Loucy (cell line): ENCODE measurements at regions not wholly inside any gene's neighbourhood (a gene's known extent, or its start where the extent isn't known, plus 50 kb on each side); places are given as distances from the start of the nearest gene placed in this dataset.

Experiments used
- H2AFZ ChIP-seq: fragments of 200-600 bp; sonication (generic); 2 replicates; pipeline ENCODE4 v1.6.0; 2016; ENCODE audit warnings: antibody characterized with exemption, mild to moderate bottlenecking, low read length, moderate library complexity
- H3F3A ChIP-seq: fragments of 200-600 bp; 2 replicates; pipeline ENCODE4 v1.6.0; 2016; ENCODE audit warnings: antibody characterized with exemption, low read depth, mild to moderate bottlenecking
- H3K27me3 ChIP-seq: fragments of 200-600 bp; sonication (generic); 2 replicates; pipeline ENCODE4 v1.6.1; 2014; ENCODE audit warnings: low read length, mild to moderate bottlenecking; ENCODE audit not compliant: insufficient read depth, poor library complexity, severe bottlenecking
- H3K36me3 ChIP-seq: fragments of 200-600 bp; sonication (generic); 2 replicates; pipeline ENCODE4 v1.6.1; 2016; ENCODE audit warnings: low read length; ENCODE audit not compliant: insufficient read depth
- H3K4me1 ChIP-seq: fragments of 200-600 bp; sonication (generic); 2 replicates; pipeline ENCODE4 v1.5.1; 2014; ENCODE audit warnings: low read length, mild to moderate bottlenecking; ENCODE audit not compliant: insufficient read depth, poor library complexity, severe bottlenecking
- H3K4me2 ChIP-seq: fragments of 200-600 bp; sonication (generic); 2 replicates; pipeline ENCODE4 v1.6.0; 2014; ENCODE audit warnings: antibody characterized with exemption, low read length, low read depth, mild to moderate bottlenecking; ENCODE audit not compliant: poor library complexity, severe bottlenecking
- H3K4me3 ChIP-seq: fragments of 200-600 bp; sonication (generic); 2 replicates; pipeline ENCODE4 v1.5.1; 2014; ENCODE audit warnings: low read length, mild to moderate bottlenecking, mixed read lengths; ENCODE audit not compliant: poor library complexity, severe bottlenecking
- H3K79me2 ChIP-seq: fragments of 200-600 bp; sonication (generic); 2 replicates; pipeline ENCODE4 v1.6.1; 2014; ENCODE audit warnings: low read length; ENCODE audit not compliant: insufficient read depth
- H3K9ac ChIP-seq: fragments of 200-600 bp; sonication (generic); 2 replicates; pipeline ENCODE4 v1.6.0; 2014; ENCODE audit warnings: mild to moderate bottlenecking, low read depth, low read length, moderate library complexity; ENCODE audit not compliant: poor library complexity, severe bottlenecking
- H3K9me2 ChIP-seq: fragments of 200-600 bp; sonication (generic); replicated peaks from 2 replicates; pipeline ENCODE4 v1.6.1; 2016; ENCODE audit warnings: low read depth, low read length, mixed read lengths
- H3K9me3 ChIP-seq: fragments of 200-600 bp; sonication (generic); 2 replicates; pipeline ENCODE4 v1.6.1; 2014; ENCODE audit warnings: mild to moderate bottlenecking, antibody characterized with exemption, low read length, low read depth; ENCODE audit not compliant: insufficient read depth
- H4K20me1 ChIP-seq: fragments of 200-600 bp; sonication (generic); 2 replicates; pipeline ENCODE4 v1.6.0; 2014; ENCODE audit warnings: antibody characterized with exemption, low read length, mild to moderate bottlenecking; ENCODE audit not compliant: insufficient read depth, poor library complexity, severe bottlenecking
- EZH2phosphoT487 ChIP-seq: fragments of 200-600 bp; IDR thresholded peaks from 2 replicates; pipeline ENCODE4 v1.6.1; 2018; ENCODE audit warnings: antibody characterized with exemption, mild to moderate bottlenecking, moderate library complexity, borderline replicate concordance
- TF ChIP-seq, protein P1 (sequence below): fragments of 200-600 bp; sonication (generic); conservative IDR thresholded peaks from 2 replicates; pipeline ENCODE4 v1.5.1; 2014; ENCODE audit warnings: mild to moderate bottlenecking, antibody characterized with exemption, low read length

DNA sequence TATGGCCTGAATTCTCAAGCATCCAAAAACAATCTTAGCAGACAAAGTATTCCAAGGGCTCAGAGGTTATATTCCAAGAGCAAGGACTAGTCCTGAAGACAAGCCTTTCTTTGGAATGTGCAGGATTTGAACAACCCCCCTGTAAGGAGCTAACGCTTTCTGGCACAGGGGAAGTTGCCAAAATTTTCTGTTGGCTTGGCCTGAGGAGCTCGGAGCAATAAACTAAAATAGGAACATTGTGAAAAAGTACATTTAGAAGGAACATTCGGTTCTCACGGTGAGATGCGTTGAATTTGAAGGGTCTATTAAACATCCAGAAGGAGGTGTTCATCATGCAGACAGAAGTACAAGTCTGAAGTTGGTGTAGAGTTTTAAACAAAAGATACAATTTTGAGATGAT is 1030.5 kb upstream of the CELF2 start:
- Histone ChIP-seq H3K36me3 (no peaks in the 10 kb centered on the region), H3K27me3 (no peaks in the 10 kb centered on the region), H3K9me3 (no peaks in the 10 kb centered on the region), H3K79me2 (no peaks in the 10 kb centered on the region), H3F3A (no peaks in the 10 kb centered on the region), H3K4me3 (no peak overlapping the region), H4K20me1 (no peaks in the 10 kb centered on the region), H3K4me2 (no peak overlapping the region), H3K9me2 (no peaks in the 10 kb centered on the region), H2AFZ (no peak overlapping the region), H3K4me1 (no peaks in the 10 kb centered on the region), H3K9ac (no peak overlapping the region)
- no peak for TF ChIP-seq EZH2phosphoT487
- TF ChIP-seq, protein P1, sequence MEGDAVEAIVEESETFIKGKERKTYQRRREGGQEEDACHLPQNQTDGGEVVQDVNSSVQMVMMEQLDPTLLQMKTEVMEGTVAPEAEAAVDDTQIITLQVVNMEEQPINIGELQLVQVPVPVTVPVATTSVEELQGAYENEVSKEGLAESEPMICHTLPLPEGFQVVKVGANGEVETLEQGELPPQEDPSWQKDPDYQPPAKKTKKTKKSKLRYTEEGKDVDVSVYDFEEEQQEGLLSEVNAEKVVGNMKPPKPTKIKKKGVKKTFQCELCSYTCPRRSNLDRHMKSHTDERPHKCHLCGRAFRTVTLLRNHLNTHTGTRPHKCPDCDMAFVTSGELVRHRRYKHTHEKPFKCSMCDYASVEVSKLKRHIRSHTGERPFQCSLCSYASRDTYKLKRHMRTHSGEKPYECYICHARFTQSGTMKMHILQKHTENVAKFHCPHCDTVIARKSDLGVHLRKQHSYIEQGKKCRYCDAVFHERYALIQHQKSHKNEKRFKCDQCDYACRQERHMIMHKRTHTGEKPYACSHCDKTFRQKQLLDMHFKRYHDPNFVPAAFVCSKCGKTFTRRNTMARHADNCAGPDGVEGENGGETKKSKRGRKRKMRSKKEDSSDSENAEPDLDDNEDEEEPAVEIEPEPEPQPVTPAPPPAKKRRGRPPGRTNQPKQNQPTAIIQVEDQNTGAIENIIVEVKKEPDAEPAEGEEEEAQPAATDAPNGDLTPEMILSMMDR, result no peak

DNA sequence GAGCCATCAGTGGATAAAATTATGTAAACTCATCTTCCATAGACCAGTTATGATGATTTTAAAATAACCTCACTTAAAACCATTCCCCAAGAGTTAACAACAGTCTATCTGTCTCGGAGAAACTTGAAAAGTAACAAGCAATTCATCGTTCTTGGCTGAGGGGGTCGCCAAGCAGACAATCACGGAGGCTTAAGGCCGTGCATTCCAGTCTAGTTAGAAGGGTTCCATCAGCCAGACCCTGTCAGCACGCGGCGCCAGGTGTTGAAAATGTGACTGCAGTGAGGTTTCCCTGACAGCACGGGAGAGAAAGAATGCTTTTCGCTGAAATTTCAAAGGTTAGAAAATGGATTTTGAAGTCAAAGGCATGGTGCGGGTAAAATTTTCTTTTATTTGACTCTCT is 1025.0 kb upstream of the CELF2 start:
- TF ChIP-seq EZH2phosphoT487, result no peak
- TF ChIP-seq, protein P1, result no peak
- no peak overlapping the region for H3K4me2 ChIP-seq
- H2AFZ ChIP-seq, result no peak overlapping the region

DNA sequence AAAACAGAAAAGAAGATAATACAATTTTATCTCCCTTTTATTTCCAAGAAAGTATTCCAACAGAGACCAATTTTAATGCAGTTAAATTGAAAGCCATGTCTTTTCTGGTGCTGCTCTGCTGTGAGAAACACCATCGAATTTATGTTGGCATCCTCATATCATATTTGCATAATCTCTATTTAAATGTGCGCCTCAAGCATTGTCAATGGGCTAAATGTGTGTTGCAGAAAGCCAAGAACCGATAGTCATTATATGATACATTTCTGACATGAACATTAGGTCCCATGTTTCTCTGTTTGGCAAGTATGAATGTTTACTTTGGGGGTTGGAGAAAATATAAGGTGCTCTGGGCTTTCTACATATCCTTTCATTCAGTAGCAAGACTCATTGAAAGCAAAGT is 1023.5 kb upstream of the CELF2 start:
- TF ChIP-seq, protein P1, result no peak
- TF ChIP-seq EZH2phosphoT487, result no peak
- H4K20me1 ChIP-seq, result no peaks in the 10 kb centered on the region

More for the DNA sequence above, 1025.0 kb upstream of the CELF2 start:
- H3K9me2 ChIP-seq, result no peaks in the 10 kb centered on the region
- H3K9me3 ChIP-seq, result no peaks in the 10 kb centered on the region; the same call in 1 of the 2 replicates
- H3K36me3 ChIP-seq, result no peaks in the 10 kb centered on the region
- H3K4me3 ChIP-seq, result no peak overlapping the region
- no peaks in the 10 kb centered on the region for H4K20me1 ChIP-seq
- H3K9ac ChIP-seq, result no peak overlapping the region
- no peaks in the 10 kb centered on the region for H3F3A ChIP-seq
- no peaks in the 10 kb centered on the region for H3K4me1 ChIP-seq
- no peaks in the 10 kb centered on the region for H3K27me3 ChIP-seq
- H3K79me2 ChIP-seq, result no peaks in the 10 kb centered on the region

More for the DNA sequence above, 1023.5 kb upstream of the CELF2 start:
- Histone ChIP-seq H3K36me3 (no peaks in the 10 kb centered on the region), H3K79me2 (no peaks in the 10 kb centered on the region), H2AFZ (no peak overlapping the region), H3K9me2 (no peaks in the 10 kb centered on the region), H3K9me3 (no peaks in the 10 kb centered on the region; the same call in 1 of the 2 replicates), H3K27me3 (no peaks in the 10 kb centered on the region), H3F3A (no peaks in the 10 kb centered on the region), H3K4me3 (no peak overlapping the region), H3K9ac (no peak overlapping the region), H3K4me1 (no peaks in the 10 kb centered on the region), H3K4me2 (no peak overlapping the region)
